ENCODE measurements at regions not wholly inside any gene's neighbourhood (a gene's known extent, or its start where the extent isn't known, plus 50 kb on each side); places are given as distances from the start of the nearest gene placed in this dataset.

DNA sequence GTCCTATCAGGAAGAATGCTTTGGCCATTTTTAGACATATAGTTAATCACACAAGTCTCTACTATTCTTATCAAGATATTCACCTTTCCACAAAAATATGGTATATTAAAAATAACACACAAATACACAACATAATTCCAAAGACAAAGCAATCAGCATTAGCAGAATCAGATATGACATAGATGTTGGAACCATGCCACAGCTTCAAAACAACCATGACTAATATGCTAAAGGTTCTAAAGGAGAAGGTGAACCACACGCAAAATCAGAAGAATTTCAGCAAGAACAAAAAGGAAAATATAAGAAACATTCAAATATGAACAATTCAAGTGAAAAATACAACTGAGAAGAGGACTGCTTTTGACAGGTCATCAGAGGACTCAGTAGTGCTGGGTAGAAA lies 670.2 kb upstream of the SORCS1 start:
- H3K27me3 ChIP-seq, result no peaks in the 10 kb centered on the region
- H3K9me3 ChIP-seq, result no peaks in the 10 kb centered on the region
- no peak overlapping the region for H3K27ac ChIP-seq
- H3K4me3 ChIP-seq (ENCODE audit: low read depth in 1 of 2, low read length in 1 of 2), result no peak overlapping the region
- H3K36me3 ChIP-seq, result no peaks in the 10 kb centered on the region
- no peak for TF ChIP-seq CTCF (IDR thresholded peaks at IDR 0.05)
- H3K4me1 ChIP-seq (ENCODE audit: control insufficient read depth in 1 of 2, insufficient read depth in 1 of 2, low read depth in 1 of 2, low read length in 1 of 2), result no peaks in the 10 kb centered on the region

DNA sequence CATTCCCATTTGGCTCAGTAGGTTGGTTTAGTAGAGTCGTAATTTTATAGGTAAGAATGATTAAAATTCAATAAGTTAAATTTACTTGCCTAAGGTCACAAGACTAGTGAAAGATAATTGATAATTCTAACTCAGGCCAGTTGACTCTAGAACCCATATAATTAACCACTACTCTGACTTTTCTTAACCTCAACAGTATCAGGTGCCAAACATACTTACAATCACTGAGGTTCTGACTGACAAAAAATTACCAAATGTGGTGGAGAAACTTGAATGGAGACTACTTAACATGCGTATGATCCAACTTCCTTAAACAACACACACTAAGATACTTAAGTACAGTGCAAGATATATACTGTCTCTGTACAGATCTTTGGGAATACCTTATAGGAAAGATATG lies 667.3 kb upstream of the SORCS1 start:
- H3K4me1 ChIP-seq (ENCODE audit: control insufficient read depth in 1 of 2, insufficient read depth in 1 of 2, low read depth in 1 of 2, low read length in 1 of 2), result no peaks in the 10 kb centered on the region
- no peaks in the 10 kb centered on the region for H3K27me3 ChIP-seq
- TF ChIP-seq CTCF (IDR thresholded peaks at IDR 0.05), result no peak
- H3K4me3 ChIP-seq (ENCODE audit: low read depth in 1 of 2, low read length in 1 of 2), result no peak overlapping the region
- H3K27ac ChIP-seq, result no peak overlapping the region
- no peaks in the 10 kb centered on the region for H3K36me3 ChIP-seq
- H3K9me3 ChIP-seq, result no peaks in the 10 kb centered on the region

- Histone ChIP-seq H3K36me3 (no peaks in the 10 kb centered on the region), H3K4me1 (ENCODE audit: control insufficient read depth in 1 of 2, insufficient read depth in 1 of 2, low read depth in 1 of 2, low read length in 1 of 2) (no peaks in the 10 kb centered on the region), H3K27me3 (no peaks in the 10 kb centered on the region), H3K9me3 (no peaks in the 10 kb centered on the region), H3K4me3 (ENCODE audit: low read depth in 1 of 2, low read length in 1 of 2) (no peak overlapping the region), H3K27ac (no peak overlapping the region)
- TF ChIP-seq CTCF (IDR thresholded peaks at IDR 0.05), result no peak
Observed at GRCh38 chr10:107829161-107829560, 664.7 kb upstream of the SORCS1 start.

- Histone ChIP-seq H3K27ac (no peak overlapping the region), H3K36me3 (no peaks in the 10 kb centered on the region), H3K4me1 (ENCODE audit: control insufficient read depth in 1 of 2, insufficient read depth in 1 of 2, low read depth in 1 of 2, low read length in 1 of 2) (no peaks in the 10 kb centered on the region), H3K9me3 (no peaks in the 10 kb centered on the region), H3K4me3 (ENCODE audit: low read depth in 1 of 2, low read length in 1 of 2) (no peak overlapping the region), H3K27me3 (no peaks in the 10 kb centered on the region)
- TF ChIP-seq CTCF (IDR thresholded peaks at IDR 0.05), result no peak
Observed at GRCh38 chr10:107826171-107826570, 661.7 kb upstream of the SORCS1 start.

DNA sequence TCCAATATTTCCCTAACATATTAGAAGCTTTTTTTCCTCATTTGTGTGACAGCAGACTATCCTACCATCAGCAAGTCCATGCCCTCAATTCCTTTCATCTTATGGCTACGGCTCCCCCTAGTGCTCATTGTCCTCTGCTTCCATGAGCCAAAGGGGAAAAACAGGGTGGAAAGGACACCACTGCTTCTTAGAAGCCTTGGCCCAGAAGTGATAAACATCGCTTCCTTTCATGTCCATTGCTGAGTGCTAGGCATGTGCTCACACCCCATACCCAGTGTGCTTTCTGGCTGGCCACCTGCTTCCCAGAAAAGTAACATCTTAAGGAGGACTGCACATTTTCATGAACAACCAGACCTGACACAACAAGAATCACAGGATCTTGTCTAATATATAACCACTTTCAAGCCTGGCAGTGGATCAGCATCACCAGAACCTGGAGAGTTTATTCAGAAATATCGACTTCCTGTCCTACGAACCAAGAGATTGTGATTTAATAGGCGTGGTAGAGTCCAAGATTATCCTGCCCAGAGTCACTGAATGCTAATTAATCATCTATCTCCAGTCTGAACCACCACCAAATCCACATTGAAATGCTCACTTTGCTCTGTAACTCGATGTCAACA lies 650.5 kb upstream of the SORCS1 start:
- Histone ChIP-seq H3K4me3 (ENCODE audit: low read depth in 1 of 2, low read length in 1 of 2) (no peak overlapping the region), H3K36me3 (no peaks in the 10 kb centered on the region), H3K27ac (no peak overlapping the region), H3K27me3 (no peaks in the 10 kb centered on the region), H3K9me3 (no peaks in the 10 kb centered on the region), H3K4me1 (ENCODE audit: control insufficient read depth in 1 of 2, insufficient read depth in 1 of 2, low read depth in 1 of 2, low read length in 1 of 2) (no peaks in the 10 kb centered on the region)
- TF ChIP-seq CTCF (IDR thresholded peaks at IDR 0.05), result no peak
